ENCODE measurements at regions not wholly inside any gene's neighbourhood (a gene's known extent, or its start where the extent isn't known, plus 50 kb on each side); places are given as distances from the start of the nearest gene placed in this dataset.

DNA sequence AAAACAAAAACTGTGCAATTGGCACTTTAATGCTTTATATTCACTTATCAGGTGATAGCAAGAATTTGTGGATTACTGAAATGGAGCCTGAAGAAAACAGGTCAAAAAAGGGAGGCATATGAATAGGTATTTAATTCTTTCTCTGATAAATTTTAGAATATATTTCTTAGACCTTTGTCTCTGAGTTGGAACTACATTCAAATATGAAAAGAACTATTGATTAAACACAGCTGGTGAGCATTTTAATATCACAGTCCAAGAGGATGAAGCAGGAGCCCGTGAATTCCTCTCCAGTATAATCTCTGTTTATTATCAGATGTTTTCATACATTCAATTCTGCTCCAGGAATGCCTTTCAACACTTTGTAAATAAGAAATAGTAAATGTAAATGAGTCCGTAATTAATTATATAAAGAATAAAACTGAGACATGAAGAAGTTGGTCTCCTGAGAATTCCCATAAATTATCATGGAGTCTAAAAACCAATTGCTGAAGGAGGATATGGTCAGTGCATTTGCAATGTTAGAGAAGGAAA lies 86.3 kb upstream of the ARHGEF26 start:
- Histone ChIP-seq H3K9me3 (ENCODE audit: control insufficient read depth, insufficient read depth, low read depth, low read length) (no peaks in the 10 kb centered on the region), H3K36me3 (ENCODE audit: control insufficient read depth, insufficient read depth, low read length) (no peaks in the 10 kb centered on the region), H3K27ac (ENCODE audit: low read length) (no peak overlapping the region), H3K4me1 (ENCODE audit: control insufficient read depth, insufficient read depth, low read length) (no peaks in the 10 kb centered on the region), H3K4me3 (ENCODE audit: low read depth in 2 of 2, low read length in 2 of 2) (no peak overlapping the region), H3K27me3 (ENCODE audit: control insufficient read depth, insufficient read depth, low read length) (no peaks in the 10 kb centered on the region)
- in situ Hi-C loops (cut with HindIII; ENCODE audit: low pct_unique_long_range_greater_than_20kb, low sequenced_read_pairs) = no loop called here
- ChIA-PET POLR2A (no interaction called here), CTCF (no interaction called here)
- TF ChIP-seq SIN3A (IDR thresholded peaks at IDR 0.05; ENCODE audit: borderline replicate concordance, insufficient read depth, low read depth, low read length) (no peak), POLR2AphosphoS5 (IDR thresholded peaks at IDR 0.05; ENCODE audit: low read depth, low read length) (no peak), TCF7L2 (IDR thresholded peaks at IDR 0.05; ENCODE audit: low read depth, low read length) (no peak)
- TF ChIP-seq, protein P1, sequence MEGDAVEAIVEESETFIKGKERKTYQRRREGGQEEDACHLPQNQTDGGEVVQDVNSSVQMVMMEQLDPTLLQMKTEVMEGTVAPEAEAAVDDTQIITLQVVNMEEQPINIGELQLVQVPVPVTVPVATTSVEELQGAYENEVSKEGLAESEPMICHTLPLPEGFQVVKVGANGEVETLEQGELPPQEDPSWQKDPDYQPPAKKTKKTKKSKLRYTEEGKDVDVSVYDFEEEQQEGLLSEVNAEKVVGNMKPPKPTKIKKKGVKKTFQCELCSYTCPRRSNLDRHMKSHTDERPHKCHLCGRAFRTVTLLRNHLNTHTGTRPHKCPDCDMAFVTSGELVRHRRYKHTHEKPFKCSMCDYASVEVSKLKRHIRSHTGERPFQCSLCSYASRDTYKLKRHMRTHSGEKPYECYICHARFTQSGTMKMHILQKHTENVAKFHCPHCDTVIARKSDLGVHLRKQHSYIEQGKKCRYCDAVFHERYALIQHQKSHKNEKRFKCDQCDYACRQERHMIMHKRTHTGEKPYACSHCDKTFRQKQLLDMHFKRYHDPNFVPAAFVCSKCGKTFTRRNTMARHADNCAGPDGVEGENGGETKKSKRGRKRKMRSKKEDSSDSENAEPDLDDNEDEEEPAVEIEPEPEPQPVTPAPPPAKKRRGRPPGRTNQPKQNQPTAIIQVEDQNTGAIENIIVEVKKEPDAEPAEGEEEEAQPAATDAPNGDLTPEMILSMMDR (IDR thresholded peaks at IDR 0.05) = no peak
- TF ChIP-seq, protein P2, sequence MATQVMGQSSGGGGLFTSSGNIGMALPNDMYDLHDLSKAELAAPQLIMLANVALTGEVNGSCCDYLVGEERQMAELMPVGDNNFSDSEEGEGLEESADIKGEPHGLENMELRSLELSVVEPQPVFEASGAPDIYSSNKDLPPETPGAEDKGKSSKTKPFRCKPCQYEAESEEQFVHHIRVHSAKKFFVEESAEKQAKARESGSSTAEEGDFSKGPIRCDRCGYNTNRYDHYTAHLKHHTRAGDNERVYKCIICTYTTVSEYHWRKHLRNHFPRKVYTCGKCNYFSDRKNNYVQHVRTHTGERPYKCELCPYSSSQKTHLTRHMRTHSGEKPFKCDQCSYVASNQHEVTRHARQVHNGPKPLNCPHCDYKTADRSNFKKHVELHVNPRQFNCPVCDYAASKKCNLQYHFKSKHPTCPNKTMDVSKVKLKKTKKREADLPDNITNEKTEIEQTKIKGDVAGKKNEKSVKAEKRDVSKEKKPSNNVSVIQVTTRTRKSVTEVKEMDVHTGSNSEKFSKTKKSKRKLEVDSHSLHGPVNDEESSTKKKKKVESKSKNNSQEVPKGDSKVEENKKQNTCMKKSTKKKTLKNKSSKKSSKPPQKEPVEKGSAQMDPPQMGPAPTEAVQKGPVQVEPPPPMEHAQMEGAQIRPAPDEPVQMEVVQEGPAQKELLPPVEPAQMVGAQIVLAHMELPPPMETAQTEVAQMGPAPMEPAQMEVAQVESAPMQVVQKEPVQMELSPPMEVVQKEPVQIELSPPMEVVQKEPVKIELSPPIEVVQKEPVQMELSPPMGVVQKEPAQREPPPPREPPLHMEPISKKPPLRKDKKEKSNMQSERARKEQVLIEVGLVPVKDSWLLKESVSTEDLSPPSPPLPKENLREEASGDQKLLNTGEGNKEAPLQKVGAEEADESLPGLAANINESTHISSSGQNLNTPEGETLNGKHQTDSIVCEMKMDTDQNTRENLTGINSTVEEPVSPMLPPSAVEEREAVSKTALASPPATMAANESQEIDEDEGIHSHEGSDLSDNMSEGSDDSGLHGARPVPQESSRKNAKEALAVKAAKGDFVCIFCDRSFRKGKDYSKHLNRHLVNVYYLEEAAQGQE (IDR thresholded peaks at IDR 0.05; ENCODE audit: insufficient read depth in 1 of 2, low read depth in 2 of 2, low read length in 1 of 2) = no peak
- DNase-seq (ENCODE audit: low read depth, low spot score) (no peak), ATAC-seq (no peak)
- intact Hi-C loops (cut with micrococcal nuclease; ENCODE audit: unreplicated experiment) = no loop called here
- BruUV-seq (replicated peaks) = no TSS peak

DNA sequence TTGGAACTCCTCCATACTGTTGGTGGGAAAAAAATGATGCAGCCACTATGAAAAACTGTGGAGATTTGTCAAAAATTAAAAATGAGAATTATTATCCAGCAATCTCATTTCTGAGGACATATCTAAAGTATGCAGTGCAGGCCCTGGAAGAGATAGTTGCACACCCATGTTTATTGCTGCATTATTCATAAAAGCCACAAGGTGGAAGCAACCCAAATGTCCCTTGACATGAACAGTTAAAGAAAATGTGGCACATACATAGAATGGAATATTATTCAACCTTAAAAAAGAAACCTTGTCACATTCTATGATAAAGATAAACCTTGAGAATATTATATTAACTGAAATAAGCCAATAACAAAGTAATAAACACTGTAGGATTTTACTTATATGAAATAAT lies 80.9 kb upstream of the ARHGEF26 start:
- POLR2A ChIA-PET = interaction anchor here (0.6 kb wide), 1 partner anchor 215 kb away, joined by 3 read pairs; no protein-coding TSS in a partner anchor
- no peaks in the 10 kb centered on the region for H3K9me3 ChIP-seq (ENCODE audit: control insufficient read depth, insufficient read depth, low read depth, low read length)
- H3K27me3 ChIP-seq (ENCODE audit: control insufficient read depth, insufficient read depth, low read length) = no peaks in the 10 kb centered on the region
- no peak overlapping the region for H3K27ac ChIP-seq (ENCODE audit: low read length)
- TF ChIP-seq, protein P1 (IDR thresholded peaks at IDR 0.05) = peak; percentile 50; the same call in 1 of the 2 replicates
- TF ChIP-seq SIN3A (IDR thresholded peaks at IDR 0.05; ENCODE audit: borderline replicate concordance, insufficient read depth, low read depth, low read length) (no peak), POLR2AphosphoS5 (IDR thresholded peaks at IDR 0.05; ENCODE audit: low read depth, low read length) (no peak), TCF7L2 (IDR thresholded peaks at IDR 0.05; ENCODE audit: low read depth, low read length) (no peak)
- TF ChIP-seq, protein P2 (IDR thresholded peaks at IDR 0.05; ENCODE audit: insufficient read depth in 1 of 2, low read depth in 2 of 2, low read length in 1 of 2) = no peak
- no peak overlapping the region for H3K4me3 ChIP-seq (ENCODE audit: low read depth in 2 of 2, low read length in 2 of 2)
- intact Hi-C loops (cut with micrococcal nuclease; ENCODE audit: unreplicated experiment) = loop anchor here (5.0 kb wide), 1 partner anchor 212 kb away; no protein-coding TSS in a partner anchor
- no peaks in the 10 kb centered on the region for H3K36me3 ChIP-seq (ENCODE audit: control insufficient read depth, insufficient read depth, low read length)
- no TSS peak for BruUV-seq (replicated peaks)
- CTCF ChIA-PET = no interaction called here
- ATAC-seq (peak; percentile 77), DNase-seq (ENCODE audit: low read depth, low spot score) (no peak)
- in situ Hi-C loops (cut with HindIII; ENCODE audit: low pct_unique_long_range_greater_than_20kb, low sequenced_read_pairs) = no loop called here
- no peaks in the 10 kb centered on the region for H3K4me1 ChIP-seq (ENCODE audit: control insufficient read depth, insufficient read depth, low read length)

All from Panc1 (cell line).